Transverse colon (tissue), 4 donors: ENCODE measurements at regions not wholly inside any gene's neighbourhood (a gene's known extent, or its start where the extent isn't known, plus 50 kb on each side); places are given as distances from the start of the nearest gene placed in this dataset.

Source experiments
- DNase-seq: peaks from one replicate; pipeline ENCODE4 v3.0.0-alpha.2; 2019
- H3K27ac ChIP-seq, 4 donors: fragments of 200-600 bp; sonication (generic); 2 replicates each; pipeline ENCODE4 v1.5.1; 2016 to 2018; ENCODE audit warnings: inconsistent platforms in 4 of 4
- H3K27me3 ChIP-seq: fragments of 200-600 bp; sonication (generic); 2 replicates; pipeline ENCODE4 v1.5.1; 2017; ENCODE audit warnings: inconsistent platforms
- H3K36me3 ChIP-seq, 4 donors: fragments of 200-600 bp; sonication (generic); 2 replicates each; pipeline ENCODE4 v1.5.1; 2017 to 2019; ENCODE audit warnings: inconsistent platforms in 4 of 4
- H3K4me1 ChIP-seq, 4 donors: fragments of 200-600 bp; sonication (generic); 2 replicates each; pipeline ENCODE4 v1.5.1; 2017 to 2020; ENCODE audit warnings: inconsistent platforms in 4 of 4
- H3K4me3 ChIP-seq, 4 donors: fragments of 200-600 bp; sonication (generic); 1 replicate in 1 of 4; 2 replicates in 3 of 4; pipeline versions ENCODE4 v1.5.1 to v1.6.1; 2017 to 2019; ENCODE audit warnings: inconsistent platforms in 4 of 4
- H3K9me3 ChIP-seq, 2 donors: fragments of 200-600 bp; sonication (generic); 2 replicates each; pipeline ENCODE4 v1.5.1; 2017 to 2019; ENCODE audit warnings: inconsistent platforms in 2 of 2
- CTCF ChIP-seq, 5 experiments: fragments of 200-600 bp in 3 of 5; fragments of 450-650 bp in 2 of 5; sonication (generic) in 3 of 5; IDR thresholded peaks; 1 replicate in 2 of 5; 2 replicates in 3 of 5; pipeline ENCODE4 v1.5.1; 2016 to 2017; ENCODE audit warnings: antibody characterized with exemption in 5 of 5, inconsistent platforms in 3 of 5, mild to moderate bottlenecking in 2 of 5, moderate library complexity in 1 of 5
- EP300 ChIP-seq: sonication (generic); formaldehyde crosslinking; IDR thresholded peaks from one replicate; pipeline ENCODE4 v1.6.1; 2017; ENCODE audit warnings: antibody characterized with exemption, low read depth
- POLR2A ChIP-seq: fragments of 450-650 bp; IDR thresholded peaks from one replicate; pipeline ENCODE4 v1.6.1; 2016; ENCODE audit warnings: antibody characterized with exemption, mild to moderate bottlenecking, moderate library complexity
- POLR2AphosphoS5 ChIP-seq, 3 donors: sonication (generic); formaldehyde crosslinking; IDR thresholded peaks; one replicate each; pipeline ENCODE4 v1.6.1; 2016; ENCODE audit warnings: antibody characterized with exemption in 3 of 3
- WGBS, 2 donors: methylation state at CpG; one replicate each; pipeline ENCODE4 v1.1.5; 2018; ENCODE audit warnings: low coverage in 1 of 2; 5-methylcytosine and 5-hydroxymethylcytosine counted together
- in situ Hi-C, 4 donors: fragments of 200-750 bp; cut with MboI; loops; one replicate each; pipeline versions ENCODE4 v1.15.0 to v1.15.1; 2017; ENCODE audit warnings: low sequenced_read_pairs in 3 of 4, low pct_ligation_motif_present in 1 of 4, low pct_unique_long_range_greater_than_20kb in 1 of 4
- intact Hi-C: fragments of 100-400 bp; cut with DNase I; formaldehyde crosslinking; loops from one replicate; pipeline ENCODE4 v1.15.1; 2023; ENCODE audit warnings: low total_unique reads

- no peak for DNase-seq
- 31 to 35% methylated on average over 1 of the region's 1 CpG for WGBS, 2 donors
- in situ Hi-C loops (no loop called here), intact Hi-C loops (no loop called here)
- Histone ChIP-seq H3K4me1 (no peaks in the 10 kb centered on the region), H3K4me3 (no peak overlapping the region), H3K27ac (no peak overlapping the region), H3K9me3 (no peaks in the 10 kb centered on the region), H3K36me3 (no peaks in the 10 kb centered on the region), H3K27me3 (no peaks in the 10 kb centered on the region)
- no peak for TF ChIP-seq POLR2AphosphoS5 (IDR thresholded peaks at IDR 0.05)
- TF ChIP-seq CTCF (IDR thresholded peaks at IDR 0.05): no peak
- no peak for TF ChIP-seq POLR2A
- TF ChIP-seq EP300: no peak
These were observed 139.5 kb upstream of the PRDM9 start for GRCh38 chr5:23367874-23368273.

GRCh38 chr5:23353286-23353685, 154.1 kb upstream of the PRDM9 start:
- in situ Hi-C loops: no loop called here
- Histone ChIP-seq H3K27me3 (no peaks in the 10 kb centered on the region), H3K36me3 (no peaks in the 10 kb centered on the region), H3K4me1 (no peaks in the 10 kb centered on the region), H3K9me3 (no peaks in the 10 kb centered on the region), H3K4me3 (no peak overlapping the region), H3K27ac (no peak overlapping the region)
- no peak for DNase-seq
- intact Hi-C loops: no loop called here
- 81% methylated on average over 3 of the region's 3 CpGs for WGBS, 2 donors
- TF ChIP-seq POLR2AphosphoS5 (IDR thresholded peaks at IDR 0.05) (no peak), POLR2A (no peak), EP300 (no peak), CTCF (IDR thresholded peaks at IDR 0.05) (no peak)

DNA sequence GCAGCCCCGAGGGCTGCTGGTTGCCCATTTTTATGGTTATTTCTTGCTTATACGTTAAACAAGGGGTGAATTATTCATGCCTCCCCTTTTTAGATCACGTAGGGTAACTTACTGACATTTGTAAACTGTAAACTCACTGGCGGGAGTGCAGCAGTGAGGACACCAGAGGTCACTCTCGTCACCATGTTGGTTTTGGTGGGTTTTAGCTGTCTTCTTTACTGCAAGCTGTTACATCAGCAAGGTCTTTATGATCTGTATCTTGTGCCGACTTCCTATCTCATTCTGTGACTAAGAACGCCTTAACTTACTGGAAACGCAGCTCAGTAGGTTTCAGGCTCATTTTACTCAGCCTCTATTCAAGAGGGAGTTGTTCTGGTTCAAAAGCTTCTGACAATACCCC, 155.0 kb upstream of the PRDM9 start:
- Histone ChIP-seq H3K4me3 (no peak overlapping the region), H3K9me3 (no peaks in the 10 kb centered on the region), H3K27me3 (no peaks in the 10 kb centered on the region), H3K36me3 (no peaks in the 10 kb centered on the region), H3K4me1 (no peaks in the 10 kb centered on the region), H3K27ac (no peak overlapping the region)
- 56 to 61% methylated on average over 6 to 8 of the region's 8 CpGs for WGBS, 2 donors
- TF ChIP-seq POLR2AphosphoS5 (IDR thresholded peaks at IDR 0.05) (no peak), POLR2A (no peak), EP300 (no peak), CTCF (IDR thresholded peaks at IDR 0.05) (no peak)
- in situ Hi-C loops (no loop called here), intact Hi-C loops (no loop called here)
- DNase-seq: no peak

GRCh38 chr5:23343121-23343520, 164.3 kb upstream of the PRDM9 start:
- in situ Hi-C loops (no loop called here), intact Hi-C loops (no loop called here)
- DNase-seq: no peak
- no peaks in the 10 kb centered on the region for H3K4me1 ChIP-seq
- WGBS, 2 donors: 86 to 88% methylated on average over 2 of the region's 2 CpGs
- no peak overlapping the region for H3K4me3 ChIP-seq
- no peaks in the 10 kb centered on the region for H3K36me3 ChIP-seq
- H3K27me3 ChIP-seq: no peaks in the 10 kb centered on the region
- TF ChIP-seq EP300 (no peak), POLR2AphosphoS5 (IDR thresholded peaks at IDR 0.05) (no peak), POLR2A (no peak), CTCF (IDR thresholded peaks at IDR 0.05) (no peak)
- no peaks in the 10 kb centered on the region for H3K9me3 ChIP-seq
- no peak overlapping the region for H3K27ac ChIP-seq
